ENCODE measurements at regions not wholly inside any gene's neighbourhood (a gene's known extent, or its start where the extent isn't known, plus 50 kb on each side); places are given as distances from the start of the nearest gene placed in this dataset.
"Not testable (repeated sequence)": the region's sequence is repeated elsewhere in the genome, so short reads cannot be mapped to it uniquely, and the experiment has no call there.

- no peak for DNase-seq (ENCODE audit: low spot score)
These were observed 128.1 kb upstream of the PTPRZ1 start for GRCh38 chr7:121744877-121745276.

GRCh38 chr7:121744319-121744718 lies 128.6 kb upstream of the PTPRZ1 start:
- DNase-seq (ENCODE audit: low spot score): no peak

GRCh38 chr7:121741896-121742295 lies 131.1 kb upstream of the PTPRZ1 start:
- peak; percentile 8 for DNase-seq (ENCODE audit: low spot score)

GRCh38 chr7:121739465-121739864 lies 133.5 kb upstream of the PTPRZ1 start:
- no peak for DNase-seq (ENCODE audit: low spot score)

GRCh38 chr7:121730869-121731268 lies 142.1 kb upstream of the PTPRZ1 start:
- DNase-seq (ENCODE audit: low spot score): no peak

GRCh38 chr7:121714559-121715303 lies 158.2 kb upstream of the PTPRZ1 start:
- DNase-seq (ENCODE audit: low spot score): no peak

GRCh38 chr7:121712961-121713360 lies 160.0 kb upstream of the PTPRZ1 start:
- DNase-seq (ENCODE audit: low spot score): not testable (repeated sequence)

GRCh38 chr7:121697731-121698316 lies 175.1 kb upstream of the PTPRZ1 start:
- peak; percentile 48 for DNase-seq (ENCODE audit: low spot score)

GRCh38 chr7:121696954-121697353 lies 176.0 kb upstream of the PTPRZ1 start:
- DNase-seq (ENCODE audit: low spot score): no peak

GRCh38 chr7:121689749-121690148 lies 183.2 kb upstream of the PTPRZ1 start:
- DNase-seq (ENCODE audit: low spot score): no peak

- DNase-seq (ENCODE audit: low spot score): no peak
These were observed 191.3 kb upstream of the PTPRZ1 start for GRCh38 chr7:121681700-121682099.

- no peak for DNase-seq (ENCODE audit: low spot score)
These were observed 196.8 kb upstream of the PTPRZ1 start for GRCh38 chr7:121676168-121676567.

- not testable (repeated sequence) for DNase-seq (ENCODE audit: low spot score)
These were observed 198.5 kb upstream of the PTPRZ1 start for GRCh38 chr7:121674455-121674854.

- DNase-seq (ENCODE audit: low spot score): no peak
These were observed 203.8 kb upstream of the PTPRZ1 start for GRCh38 chr7:121669144-121669543.

- DNase-seq (ENCODE audit: low spot score): peak; percentile 14
These were observed 206.7 kb upstream of the PTPRZ1 start for GRCh38 chr7:121666306-121666705.

- no peak for DNase-seq (ENCODE audit: low spot score)
These were observed 229.6 kb upstream of the PTPRZ1 start for GRCh38 chr7:121643320-121643719.

- no peak for DNase-seq (ENCODE audit: low spot score)
These were observed 233.3 kb upstream of the PTPRZ1 start for GRCh38 chr7:121639705-121640104.

GRCh38 chr7:121638286-121638685 lies 234.7 kb upstream of the PTPRZ1 start:
- no peak for DNase-seq (ENCODE audit: low spot score)

GRCh38 chr7:121634356-121634755 lies 238.2 kb upstream of the FAM3C start:
- no peak for DNase-seq (ENCODE audit: low spot score)

- no peak for DNase-seq (ENCODE audit: low spot score)
These were observed 237.1 kb upstream of the FAM3C start for GRCh38 chr7:121633186-121633585.

GRCh38 chr7:121624958-121625357 lies 228.8 kb upstream of the FAM3C start:
- DNase-seq (ENCODE audit: low spot score): peak; percentile 57

- no peak for DNase-seq (ENCODE audit: low spot score)
These were observed 227.2 kb upstream of the FAM3C start for GRCh38 chr7:121623130-121623872.

- DNase-seq (ENCODE audit: low spot score): no peak
These were observed 225.8 kb upstream of the FAM3C start for GRCh38 chr7:121621937-121622336.

Data from A172 (cell line).